ENCODE measurements at regions not wholly inside any gene's neighbourhood (a gene's known extent, or its start where the extent isn't known, plus 50 kb on each side); places are given as distances from the start of the nearest gene placed in this dataset.

DNA sequence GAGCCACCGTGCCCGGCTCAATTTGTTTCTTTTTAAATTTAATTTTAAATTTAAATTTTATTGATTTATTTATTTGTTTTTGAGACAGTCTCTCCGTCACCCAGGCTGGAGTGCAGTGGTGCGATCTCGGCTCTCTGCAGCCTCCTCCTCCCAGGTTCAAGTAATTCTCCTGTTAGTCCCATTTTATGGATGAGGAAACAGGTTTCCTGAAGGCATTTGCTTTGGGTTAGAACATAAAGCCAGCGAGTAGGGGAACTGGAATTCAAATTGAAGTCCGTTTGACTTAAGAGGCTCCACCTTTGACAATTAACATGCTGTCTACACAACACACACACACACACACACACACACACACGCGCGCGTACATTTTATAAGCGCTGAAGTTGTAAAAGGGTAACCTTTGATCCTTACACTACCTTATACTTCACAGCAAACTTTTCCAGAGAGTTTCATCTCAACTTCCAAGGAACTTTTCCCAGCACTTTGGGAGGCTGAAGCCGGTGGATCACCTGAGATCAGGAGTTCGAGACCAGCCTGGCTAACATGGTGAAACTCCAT, 232.0 kb downstream of the BCAS1 start:
- no peak for DNase-seq

DNA sequence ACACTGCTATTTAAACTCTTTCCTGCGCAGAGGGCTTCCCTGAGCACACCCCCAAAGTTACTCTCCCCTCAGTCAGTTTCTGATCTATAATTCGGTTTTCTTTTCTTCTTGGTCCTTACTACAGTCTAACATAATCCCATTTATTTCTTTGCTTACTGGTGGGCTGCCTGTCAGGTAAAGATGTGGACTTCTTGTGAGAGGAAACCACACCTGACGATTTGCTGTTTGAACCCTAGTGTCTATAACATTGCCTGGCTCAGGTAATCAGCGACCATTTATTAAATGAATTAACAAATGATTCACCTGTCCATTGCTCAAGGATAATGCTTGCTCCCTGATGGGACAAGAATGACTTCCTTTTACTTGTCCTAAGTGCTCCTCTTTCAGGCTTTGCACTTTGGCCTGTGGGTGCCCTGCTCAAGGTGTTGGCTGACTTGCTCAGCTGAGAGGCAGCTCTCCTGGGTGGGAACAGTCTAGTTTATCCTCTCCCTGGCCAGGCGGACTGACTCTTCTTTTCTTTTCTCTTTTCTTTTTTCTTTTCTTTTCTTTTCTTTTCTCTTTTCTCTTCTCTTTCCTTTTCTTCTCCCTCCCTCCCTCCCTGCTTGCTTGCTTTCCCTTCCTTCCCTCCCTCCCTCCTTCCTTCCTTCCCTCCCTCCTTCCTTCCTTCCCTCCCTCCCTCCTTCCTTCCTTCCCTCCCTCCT, 233.1 kb downstream of the BCAS1 start:
- no peak for DNase-seq

DNA sequence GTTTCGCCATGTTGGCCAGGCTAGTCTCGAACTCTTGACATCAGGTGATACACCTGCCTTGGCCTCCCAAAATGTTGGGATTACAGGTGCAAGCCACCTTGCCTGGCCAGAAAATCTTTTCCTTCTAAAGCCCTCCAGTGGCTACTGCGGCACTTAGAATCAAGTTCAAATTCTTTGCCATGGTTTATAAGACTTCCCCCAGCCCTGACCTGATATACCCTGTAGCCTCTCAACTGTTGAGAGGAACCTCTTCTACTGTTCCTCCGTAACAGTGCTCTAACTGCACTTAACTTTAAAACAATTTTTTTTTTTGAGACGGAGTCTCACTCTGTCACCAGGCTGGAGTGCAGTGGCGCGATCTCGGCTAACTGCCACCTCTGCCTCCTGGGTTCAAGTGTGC, 235.6 kb downstream of the BCAS1 start:
- no peak for DNase-seq

DNA sequence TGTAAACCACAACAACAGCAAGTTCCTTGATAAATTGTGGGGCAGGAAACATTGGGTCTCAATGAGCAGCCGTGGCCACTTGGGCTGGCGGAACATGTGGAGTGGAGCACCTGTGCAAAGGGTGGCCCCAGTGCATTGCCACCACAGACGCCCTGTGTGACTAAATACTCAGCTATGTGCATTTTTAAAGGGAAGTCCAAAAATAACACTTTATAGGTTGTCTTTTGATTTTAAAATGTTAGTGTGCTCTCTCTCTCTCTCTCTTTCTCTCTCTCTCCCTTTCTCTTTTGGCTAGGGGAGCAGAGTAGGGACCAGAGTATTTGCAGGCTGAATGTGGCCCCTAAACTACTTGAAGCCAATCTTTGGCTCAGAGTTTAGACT, 236.3 kb downstream of the BCAS1 start:
- no peak for DNase-seq

DNA sequence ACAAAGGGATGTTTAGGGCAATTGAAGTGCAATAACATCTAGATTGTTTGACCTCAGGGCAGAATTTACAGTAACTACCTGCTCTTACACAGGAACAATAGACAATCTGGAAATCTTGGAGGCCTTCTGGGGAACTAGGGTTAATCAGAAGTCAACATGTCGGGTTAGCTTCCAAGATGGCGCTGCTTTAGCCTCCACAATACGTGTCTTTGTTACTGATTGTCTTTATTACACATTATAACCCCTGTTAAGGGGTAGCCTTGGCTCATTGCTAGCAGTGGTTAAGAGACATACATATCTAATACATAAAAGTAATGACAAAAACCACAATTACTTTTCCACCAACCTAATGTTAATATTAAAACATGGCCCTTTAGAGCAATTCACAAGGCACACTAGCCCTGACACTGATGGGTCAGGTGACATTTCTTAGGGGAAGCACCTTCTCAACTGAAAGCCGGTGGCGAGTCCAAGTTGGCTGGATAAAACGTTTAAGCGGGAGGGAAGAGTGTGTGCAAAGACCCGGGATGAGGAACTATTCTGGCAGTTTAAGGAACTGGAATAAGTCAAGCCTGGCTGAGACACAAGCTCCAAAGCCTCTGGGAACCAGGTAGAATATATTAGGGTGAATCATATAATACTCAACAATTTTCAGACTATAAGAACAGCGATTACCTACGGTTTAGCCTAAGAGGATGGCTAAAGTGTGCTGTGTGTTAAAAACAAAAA, 236.9 kb downstream of the BCAS1 start:
- no peak for DNase-seq

DNA sequence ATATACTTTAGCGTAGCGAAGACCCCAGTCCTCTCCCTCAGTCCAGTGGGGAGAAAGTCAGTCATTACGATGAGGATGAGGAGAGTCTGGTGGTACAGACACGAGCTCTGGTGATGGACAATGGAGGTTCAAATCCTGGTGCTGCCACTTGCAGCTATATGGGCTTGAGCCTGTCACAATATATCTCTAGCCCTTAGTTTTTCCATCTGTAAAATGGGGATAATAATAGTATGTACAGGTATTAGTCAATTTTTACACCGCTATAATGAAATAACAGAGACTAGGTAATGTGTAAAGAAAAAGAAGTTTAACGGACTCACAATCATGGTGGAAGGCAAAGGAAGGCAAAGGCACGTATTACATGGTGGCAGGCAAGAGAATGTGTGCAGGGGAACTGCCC, 237.9 kb downstream of the BCAS1 start:
- no peak for DNase-seq

DNA sequence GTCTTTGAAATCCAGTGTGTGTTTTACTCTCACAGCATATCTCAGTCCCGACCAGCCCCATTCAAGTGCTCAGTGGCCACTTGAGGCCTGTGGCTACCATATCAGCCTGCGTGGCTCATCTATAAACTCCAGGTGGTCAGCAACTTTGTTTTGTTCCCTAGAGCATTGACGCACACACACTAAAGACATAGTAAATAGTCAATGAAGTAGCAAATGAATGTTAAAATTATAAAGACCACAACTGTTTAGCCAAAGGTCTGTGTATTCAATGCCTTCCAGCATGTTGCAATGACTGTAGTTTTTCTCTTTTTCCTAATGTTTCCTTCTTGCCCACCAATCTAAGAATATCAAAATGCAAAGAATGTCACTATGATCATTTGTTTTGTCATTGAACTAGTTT, 238.2 kb upstream of the ZNF217 start:
- no peak for DNase-seq

DNA sequence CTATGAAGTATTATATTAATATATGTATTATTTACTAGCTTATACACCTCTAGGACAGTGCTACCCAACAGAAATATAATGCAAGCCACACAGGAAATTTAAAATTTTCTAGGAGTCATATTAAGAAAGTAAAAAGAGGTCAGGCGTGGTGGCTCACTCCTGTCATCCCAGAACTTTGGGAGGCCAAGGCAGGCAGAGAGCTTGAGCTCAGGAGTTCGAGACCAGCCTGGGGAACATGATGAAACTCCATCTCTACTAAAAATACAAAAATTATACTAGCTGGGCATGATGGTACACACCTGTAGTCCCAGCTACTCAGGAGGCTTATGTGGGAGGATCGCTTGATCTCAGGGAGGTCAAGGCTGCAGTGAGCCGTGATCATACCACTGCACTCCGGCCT, 237.6 kb upstream of the ZNF217 start:
- DNase-seq: no peak

DNA sequence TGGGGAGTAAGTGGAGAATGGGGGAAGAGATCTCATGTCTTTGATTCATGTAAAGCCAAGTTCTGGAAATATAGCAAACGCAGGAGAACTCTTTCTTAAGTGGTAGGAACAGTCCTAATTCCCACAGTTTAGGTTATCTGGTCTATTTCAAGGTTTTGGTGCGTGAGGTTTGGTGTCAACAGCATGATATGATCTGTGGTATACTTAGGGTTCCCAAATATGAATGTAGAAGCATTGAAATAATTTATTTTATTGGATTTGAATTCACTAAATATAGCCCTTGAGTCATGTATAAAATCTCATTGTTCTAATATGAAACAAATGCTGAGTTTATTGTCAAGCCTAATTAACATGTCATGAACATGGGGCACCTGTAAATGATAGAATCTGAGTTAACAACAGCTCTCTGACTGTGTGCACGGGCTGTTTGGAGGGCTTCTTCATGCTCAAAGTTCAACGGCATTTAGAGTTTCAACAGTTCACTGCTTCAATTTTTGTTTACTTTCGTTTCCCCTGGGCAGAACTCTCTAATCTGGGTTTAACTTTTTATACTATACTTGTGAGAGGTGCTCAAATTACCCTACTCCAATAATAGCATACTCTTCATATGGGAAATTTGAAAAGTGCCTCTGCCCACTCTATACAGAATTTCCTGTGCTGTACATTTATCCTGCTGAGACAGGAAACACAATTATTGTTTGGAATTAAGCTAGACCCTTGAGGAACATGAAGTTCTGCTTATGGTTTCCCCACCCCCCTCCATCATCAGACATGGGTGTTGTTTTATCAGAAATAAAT, 236.3 kb upstream of the ZNF217 start:
- DNase-seq: no peak

DNA sequence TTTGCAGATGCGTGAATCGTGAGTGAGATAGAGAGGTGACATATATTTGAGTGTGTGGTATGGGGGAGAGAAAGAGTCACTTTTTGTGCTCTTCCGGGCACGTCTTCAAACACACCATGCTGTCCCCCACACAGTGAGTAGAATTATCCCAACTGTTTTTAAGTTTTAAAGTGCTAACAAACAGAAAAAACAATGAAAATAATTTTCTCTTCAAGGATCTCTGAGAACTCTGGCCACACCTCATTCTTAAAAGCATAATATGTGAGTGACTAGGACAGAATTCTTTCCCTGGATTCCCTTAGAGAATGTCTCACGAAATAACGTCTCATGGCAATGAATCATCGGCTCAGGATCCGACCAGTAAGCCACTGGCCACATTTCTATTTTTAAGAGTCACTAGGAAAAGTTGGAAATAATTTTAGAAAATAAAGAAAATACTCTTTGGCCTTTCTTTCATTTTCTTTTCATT, 235.7 kb upstream of the ZNF217 start:
- no peak for DNase-seq

DNA sequence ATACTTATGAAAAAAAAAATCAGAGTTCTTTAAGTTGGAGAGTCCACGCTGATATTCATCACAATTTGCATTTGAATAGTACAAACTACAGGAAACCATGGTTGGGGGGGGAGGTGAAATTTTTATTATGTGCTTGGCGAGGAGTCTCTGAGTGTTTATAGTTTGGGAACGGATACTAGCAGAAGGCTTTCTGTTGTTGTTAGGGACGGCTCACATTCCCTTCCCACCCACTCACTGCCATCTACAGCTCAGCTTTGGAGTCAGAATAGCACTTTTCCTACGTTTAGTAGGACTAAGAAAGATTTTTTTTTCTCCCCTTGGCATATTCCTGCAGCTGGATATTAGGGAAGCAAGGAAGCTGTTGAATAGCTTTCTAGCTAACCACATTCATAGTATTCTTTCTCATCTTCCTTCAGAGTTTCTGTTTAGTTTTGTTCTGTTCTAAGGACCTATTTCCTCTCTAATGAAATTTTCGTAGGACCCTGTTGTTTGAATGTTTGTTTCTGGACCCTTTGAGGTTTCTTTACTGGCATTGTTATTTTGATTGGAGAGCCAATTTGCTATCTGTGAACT, 235.1 kb upstream of the ZNF217 start:
- peak in 17 of 56 donors; percentile 1 to 44 (median 7) for DNase-seq

DNA sequence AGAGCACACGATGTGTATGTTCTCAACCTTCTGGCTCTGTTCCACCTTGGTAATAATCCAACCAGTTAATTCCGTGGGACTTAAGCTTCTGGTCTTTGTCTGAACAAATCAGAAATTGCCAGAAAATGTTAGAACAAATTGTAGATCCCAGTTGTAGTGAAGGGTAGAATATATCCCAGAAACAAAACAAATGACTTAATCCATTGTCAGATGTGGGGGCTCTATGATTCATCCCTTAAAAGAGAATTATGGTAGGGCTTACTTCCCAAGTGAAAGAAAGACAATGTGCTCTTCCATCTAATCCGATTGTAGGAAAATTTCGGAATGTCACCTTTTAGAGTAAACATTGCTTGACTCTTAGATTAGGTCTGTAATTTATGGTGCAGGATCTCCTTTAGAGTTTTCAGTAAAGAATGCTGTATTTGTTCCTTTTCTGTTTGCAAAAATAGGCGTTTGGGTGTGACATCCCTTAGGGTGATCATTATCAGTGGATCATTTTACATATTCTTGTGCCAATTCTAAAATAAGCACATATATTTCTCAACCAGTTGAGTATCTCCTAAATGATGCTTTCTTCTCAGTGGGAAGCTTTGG, 234.5 kb upstream of the ZNF217 start:
- DNase-seq: no peak

DNA sequence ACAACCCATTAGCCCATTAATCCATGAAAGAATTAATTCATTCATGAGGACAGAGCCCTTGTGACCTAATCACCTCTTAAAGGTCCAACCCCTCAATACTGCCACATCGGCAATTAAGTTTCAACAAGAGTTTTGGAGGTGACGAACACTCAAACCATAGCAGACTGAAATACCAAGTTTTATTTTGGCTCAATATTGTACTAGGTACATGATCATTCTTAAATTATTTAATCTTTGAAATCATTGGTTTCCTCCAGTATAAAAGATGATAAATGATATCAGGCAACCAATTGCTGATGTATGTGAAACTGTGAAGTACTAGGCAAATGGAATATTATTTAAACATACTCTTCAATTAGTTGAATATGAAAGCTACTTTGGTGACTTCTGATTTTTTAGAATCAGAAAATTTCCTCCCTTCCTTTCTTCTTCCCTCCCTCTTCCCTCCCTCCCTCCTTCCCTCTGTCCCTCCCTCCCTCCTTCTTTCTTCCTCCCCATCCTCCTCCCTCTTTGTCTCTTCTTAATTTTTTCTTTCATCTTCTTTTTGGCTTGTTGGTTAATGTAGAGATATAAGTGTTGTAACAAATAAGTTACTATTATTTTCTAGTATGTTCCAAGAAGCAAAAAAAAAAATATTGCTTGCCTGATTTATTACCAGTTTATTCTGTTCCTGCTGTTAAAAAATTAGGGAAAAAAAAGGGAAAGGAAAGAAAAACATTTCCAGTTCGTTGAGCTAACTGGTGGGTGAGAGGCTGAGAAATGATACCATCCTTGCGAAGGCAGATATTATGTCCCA, 233.9 kb upstream of the ZNF217 start:
- no peak for DNase-seq

DNA sequence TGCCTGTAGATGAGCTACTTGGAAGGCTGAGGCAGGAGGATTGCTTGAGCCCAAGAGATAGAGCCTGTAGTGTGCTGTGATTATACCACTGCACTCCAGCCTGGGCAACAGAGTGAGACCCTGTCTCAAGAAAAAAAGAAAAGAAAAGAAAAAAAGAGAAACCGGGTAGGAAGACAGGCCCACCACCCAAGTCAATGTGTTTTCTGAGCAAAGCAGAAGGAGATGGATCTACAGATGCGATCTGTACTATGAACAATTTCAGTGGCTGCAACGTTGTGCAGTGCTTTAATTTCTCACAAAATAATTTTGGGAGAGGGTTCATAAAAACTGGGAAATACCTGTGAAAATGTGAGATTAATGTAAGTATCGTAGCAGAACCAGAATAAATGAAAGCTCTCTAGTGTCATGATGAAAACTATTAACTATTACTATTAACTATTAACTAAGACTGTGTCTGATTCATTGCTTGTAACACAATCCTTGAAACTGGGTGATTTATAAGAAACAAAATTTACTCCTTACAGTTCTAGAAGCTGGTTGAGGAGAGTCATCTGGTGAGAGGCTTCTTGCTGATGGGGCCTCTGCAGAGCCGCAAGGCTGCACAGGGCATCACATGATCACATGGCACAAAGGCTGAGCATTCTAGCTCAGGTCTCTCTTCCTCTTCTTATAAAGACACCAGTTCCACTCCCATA, 233.1 kb upstream of the ZNF217 start:
- DNase-seq: peak in 4 of 56 donors; percentile 1 to 20 (median 6)

DNA sequence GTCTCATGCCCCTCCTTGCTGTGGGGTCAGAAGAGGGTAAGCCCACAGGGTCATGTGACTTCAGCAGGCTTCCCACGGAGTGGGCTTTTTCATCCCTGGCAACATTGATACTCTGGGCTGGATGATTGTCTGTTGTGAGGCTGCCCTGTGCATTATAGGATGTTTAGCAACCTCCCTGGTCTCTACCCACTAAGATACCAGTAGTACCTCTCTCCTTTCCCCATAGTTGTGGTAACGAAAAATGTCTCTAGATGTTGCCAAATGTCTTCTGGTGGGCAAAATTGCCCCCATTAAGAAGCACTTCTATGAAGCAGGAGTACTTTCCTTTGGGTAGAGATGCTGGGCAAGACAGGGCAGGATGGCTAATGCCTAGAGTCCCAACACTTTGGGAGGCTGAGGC, 232.5 kb upstream of the ZNF217 start:
- DNase-seq: no peak

DNA sequence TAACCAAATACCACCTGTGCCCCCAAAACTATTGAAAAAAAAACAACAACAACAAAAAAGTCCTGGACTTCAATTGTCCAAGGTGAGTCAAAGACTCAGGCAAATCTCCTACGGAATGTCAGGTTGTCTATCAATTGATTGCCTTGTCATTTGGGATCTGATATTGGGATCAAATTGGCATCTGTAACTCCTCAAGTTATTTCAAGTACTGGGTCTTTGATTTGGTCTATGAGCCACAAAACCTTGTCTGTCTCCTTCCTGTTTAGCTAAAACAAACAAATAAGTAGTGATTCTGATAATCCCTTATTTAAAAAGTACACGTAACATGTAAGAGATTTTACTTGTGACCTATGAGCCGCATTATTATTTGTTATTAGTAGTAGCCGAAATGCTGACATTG, 231.6 kb upstream of the ZNF217 start:
- no peak for DNase-seq

DNA sequence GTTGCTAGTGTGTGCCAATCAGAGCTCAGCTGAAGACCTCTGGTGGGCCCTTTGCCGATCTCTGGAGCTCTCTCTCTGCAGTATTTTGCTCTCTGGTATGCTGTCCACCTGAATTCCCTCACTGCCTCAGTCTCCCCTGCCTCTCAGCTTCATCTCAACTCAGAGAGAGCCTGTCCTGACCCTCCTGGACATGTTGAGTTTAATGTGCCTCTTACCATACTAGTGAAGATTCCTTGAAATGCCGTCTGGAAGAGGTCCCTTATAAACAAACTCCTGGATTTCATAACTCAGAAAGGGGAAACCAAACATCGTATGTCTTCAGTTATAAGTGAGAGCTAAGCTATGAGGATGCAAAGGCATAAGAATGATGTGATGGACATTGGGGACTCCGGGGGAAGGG, 231.1 kb upstream of the ZNF217 start:
- DNase-seq: no peak

DNA sequence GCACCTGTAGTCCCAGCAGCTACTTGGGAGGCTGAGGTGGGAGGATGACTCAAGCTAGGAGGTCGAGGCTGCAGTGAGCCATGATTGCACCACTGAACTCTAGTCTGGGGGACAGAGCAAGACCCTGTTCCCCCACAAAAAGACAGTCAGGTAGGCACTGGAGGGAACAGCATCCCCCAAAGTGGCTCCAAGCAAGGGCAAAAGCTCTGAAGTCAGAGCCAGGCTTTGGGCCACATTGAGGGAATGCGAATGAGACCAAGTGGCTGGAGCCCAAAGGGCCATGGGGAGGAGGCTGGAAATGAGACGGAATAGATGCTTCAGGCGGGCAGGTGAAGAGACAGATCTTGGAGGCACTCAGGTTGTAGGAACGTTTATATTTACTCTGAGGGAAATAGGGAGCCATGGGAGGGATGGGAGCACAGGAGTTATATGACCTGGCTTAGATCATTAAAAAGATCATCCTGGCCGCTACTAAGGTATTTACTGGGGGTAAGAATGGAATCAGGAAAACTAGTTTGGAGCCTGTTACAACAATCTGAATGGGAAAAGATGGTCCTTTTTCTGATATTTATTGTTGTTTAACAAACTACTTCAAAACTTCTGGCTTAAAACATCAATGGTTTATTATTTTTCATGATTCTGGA, 229.6 kb upstream of the ZNF217 start:
- DNase-seq: no peak

DNA sequence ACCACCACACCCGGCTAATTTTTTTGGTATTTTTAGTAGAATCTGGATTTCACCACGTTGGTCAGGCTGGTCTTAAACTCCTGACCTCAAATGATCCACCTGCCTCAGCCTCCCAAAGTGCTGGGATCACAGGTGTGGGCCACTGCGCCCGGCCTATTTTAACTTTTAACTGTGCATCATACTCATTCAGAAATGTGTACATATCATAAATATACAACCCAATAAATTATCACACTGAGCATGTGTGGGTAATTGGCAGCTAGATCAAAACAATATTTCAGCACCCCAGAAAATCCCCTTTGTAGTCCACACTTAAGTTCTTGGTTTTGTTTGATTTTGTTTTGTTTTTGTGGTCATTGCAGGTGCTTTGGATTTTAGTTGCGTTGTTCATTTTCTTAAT, 228.9 kb upstream of the ZNF217 start:
- no peak for DNase-seq
